GM12872 (cell line): ENCODE measurements at regions not wholly inside any gene's neighbourhood (a gene's known extent, or its start where the extent isn't known, plus 50 kb on each side); places are given as distances from the start of the nearest gene placed in this dataset.

Experiments
- TF ChIP-seq, protein P1 (sequence below): IDR thresholded peaks from 3 replicates; pipeline ENCODE4 v1.5.1; 2011; ENCODE audit warnings: low read depth, mild to moderate bottlenecking, low read length, moderate library complexity; ENCODE audit not compliant: insufficient read depth

DNA sequence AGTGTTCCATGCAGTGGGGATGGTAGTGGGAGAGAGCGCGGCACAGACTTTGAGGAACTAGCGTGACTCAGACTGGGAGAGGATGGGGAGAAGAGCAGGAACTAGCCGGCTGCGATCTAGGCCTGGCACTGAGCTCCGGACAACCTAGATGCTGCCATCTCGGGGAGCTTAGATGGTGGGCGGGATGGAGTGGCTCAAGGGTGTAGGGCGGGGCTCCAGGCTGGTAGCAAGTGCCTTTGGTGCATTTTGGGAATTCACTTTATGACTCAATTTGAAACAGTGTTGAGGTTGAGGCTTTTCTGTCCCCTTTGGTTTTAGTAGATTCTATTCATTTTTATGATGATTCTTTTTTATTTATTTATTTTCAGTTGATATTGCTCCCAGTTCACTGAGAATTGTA is 185.3 kb upstream of the GPR26 start:
- TF ChIP-seq, protein P1, sequence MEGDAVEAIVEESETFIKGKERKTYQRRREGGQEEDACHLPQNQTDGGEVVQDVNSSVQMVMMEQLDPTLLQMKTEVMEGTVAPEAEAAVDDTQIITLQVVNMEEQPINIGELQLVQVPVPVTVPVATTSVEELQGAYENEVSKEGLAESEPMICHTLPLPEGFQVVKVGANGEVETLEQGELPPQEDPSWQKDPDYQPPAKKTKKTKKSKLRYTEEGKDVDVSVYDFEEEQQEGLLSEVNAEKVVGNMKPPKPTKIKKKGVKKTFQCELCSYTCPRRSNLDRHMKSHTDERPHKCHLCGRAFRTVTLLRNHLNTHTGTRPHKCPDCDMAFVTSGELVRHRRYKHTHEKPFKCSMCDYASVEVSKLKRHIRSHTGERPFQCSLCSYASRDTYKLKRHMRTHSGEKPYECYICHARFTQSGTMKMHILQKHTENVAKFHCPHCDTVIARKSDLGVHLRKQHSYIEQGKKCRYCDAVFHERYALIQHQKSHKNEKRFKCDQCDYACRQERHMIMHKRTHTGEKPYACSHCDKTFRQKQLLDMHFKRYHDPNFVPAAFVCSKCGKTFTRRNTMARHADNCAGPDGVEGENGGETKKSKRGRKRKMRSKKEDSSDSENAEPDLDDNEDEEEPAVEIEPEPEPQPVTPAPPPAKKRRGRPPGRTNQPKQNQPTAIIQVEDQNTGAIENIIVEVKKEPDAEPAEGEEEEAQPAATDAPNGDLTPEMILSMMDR, result no peak

DNA sequence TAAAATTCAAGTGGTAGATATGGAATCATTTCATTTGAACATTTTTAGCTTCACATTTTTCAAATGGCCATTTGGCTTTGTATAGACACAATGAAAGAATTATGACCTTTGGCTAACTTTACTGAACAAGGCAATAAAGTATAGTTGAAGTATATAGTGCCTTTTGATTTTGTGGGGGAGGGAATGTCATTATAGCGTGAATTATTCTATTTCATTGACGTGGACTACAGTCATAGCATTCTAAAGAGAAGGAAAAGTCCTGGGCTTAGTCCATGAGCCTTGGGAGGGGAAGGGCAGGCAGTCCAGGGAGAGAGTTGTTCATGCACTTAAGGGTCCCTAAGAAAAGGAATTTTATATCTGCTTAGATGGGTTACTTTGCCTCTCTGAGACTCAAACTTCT is 181.4 kb upstream of the GPR26 start:
- TF ChIP-seq, protein P1, result no peak

DNA sequence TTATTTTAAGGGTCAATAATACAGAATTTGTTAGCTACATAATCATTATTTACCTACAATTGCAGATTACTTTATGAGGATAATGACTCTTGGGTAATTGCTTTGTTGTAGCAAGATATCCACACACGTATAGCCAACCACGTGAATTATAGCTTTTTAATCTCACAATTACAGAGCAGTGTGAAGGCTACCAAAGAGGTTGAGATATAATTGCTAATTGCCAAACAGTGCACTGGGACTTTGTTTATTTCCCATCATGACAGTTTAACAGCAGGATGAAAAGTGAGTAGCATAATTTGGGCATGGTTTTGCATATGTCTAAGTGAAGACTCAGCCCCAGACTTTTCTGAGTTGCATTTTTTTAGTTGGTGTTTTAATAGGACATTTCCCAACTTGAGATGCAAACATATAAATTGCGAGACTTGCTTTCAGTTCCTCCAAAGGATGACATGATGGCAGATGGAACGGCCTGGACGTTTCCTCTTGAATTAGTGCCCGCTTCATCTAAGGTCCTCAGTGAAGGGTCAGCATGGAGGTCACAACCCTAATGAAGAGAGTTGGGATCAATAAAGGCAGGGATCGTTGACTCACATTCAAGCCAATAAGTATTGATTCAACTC is 180.7 kb upstream of the GPR26 start:
- TF ChIP-seq, protein P1, result no peak

DNA sequence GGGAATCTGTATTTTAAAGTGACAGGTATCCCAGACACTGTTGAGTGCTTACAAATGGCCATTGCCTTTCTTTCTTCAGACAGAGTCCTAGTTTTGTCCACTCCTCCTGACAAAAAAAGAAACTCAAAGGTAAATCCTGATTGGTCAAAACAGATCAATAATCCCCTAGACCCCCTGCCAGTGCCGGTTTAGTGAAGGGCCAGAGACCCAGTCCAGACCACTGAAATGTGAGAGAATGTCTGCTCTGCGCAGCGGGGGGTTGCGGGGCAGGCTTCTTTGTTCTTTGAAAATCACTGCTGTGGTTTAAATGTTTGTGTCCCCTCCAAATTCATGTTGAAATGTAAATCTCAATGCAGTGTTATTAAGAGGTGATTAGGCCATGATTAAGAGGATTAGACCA is 177.7 kb upstream of the GPR26 start:
- TF ChIP-seq, protein P1, result no peak

DNA sequence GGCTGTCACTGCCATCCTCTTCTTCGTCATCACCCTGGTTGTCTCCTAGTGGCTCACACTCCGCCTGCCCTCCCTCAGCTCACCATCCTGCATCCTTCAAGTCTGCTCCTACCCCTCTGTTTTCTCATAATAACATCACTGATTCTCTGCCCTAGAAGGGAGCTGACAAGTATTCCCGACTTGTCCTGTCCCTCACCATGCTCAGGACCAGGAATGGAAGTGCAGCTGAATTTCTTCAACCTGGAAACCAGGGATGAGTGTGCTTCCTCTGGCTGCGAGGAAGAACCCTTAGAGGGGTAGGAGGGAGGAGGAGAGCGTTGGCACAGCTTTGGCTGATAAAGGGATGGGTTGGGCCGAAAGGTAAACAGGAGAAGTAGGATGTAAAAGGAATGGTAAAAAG is 174.8 kb upstream of the GPR26 start:
- TF ChIP-seq, protein P1, result no peak

DNA sequence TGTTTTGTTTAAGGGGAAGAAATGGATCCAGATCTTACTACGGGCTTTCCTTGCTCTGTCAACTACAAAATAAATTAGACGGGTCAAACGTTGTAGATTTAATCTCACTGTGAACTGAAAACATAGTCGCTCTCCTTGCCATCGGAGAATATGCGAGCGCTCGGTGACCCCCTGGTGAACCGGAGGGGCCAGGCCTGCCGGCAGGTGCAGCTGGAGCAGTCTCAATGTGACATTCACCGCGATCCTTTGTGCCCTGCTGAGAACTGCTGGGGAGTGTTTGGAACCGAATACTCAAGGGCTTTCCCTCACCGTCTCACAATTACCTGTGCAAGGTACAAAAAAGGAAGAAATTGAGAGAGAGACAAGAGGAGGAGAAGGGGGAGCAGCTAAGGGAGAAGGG is 174.1 kb upstream of the GPR26 start:
- TF ChIP-seq, protein P1, result no peak

DNA sequence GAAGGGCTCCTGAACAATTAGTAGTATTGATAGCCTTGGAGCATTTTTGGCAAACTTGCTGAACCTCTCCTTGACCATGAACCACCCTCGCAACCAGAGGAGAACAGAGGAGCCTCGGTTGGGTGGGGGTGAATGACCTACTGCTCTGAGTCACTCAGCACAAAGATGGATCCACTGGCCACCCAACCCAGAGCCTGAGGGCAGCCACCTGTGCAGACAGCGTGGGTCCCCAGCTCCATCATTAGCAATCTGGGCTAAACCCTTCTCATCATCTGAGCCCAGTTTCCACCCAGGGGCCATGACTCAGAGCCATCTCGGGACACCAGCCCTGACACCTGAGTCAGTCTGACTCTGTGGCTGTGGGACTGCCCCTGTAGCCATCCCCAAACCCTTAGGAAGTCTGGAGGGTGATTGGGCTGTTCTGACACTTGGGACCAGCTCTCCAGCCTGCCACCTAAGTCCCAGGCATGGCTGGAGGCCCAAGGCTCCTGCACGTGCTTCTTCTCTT is 171.8 kb upstream of the GPR26 start:
- TF ChIP-seq, protein P1, result no peak
